ENCODE measurements at regions not wholly inside any gene's neighbourhood (a gene's known extent, or its start where the extent isn't known, plus 50 kb on each side); places are given as distances from the start of the nearest gene placed in this dataset.
A peak's percentile ranks its signal among the peaks of the same experiment; 100 is the strongest.

GRCh38 chr7:156460858-156461627, 179.5 kb upstream of the RNF32 start:
- no peak for DNase-seq
- intact Hi-C loops (cut with DNase I) = no loop called here

- DNase-seq = no peak
- intact Hi-C loops (cut with DNase I) = no loop called here
Observed at GRCh38 chr7:156459582-156459981, 181.0 kb upstream of the RNF32 start.

GRCh38 chr7:156459067-156459466, 181.5 kb upstream of the RNF32 start:
- DNase-seq = no peak
- intact Hi-C loops (cut with DNase I) = no loop called here

- intact Hi-C loops (cut with DNase I) = no loop called here
- DNase-seq = no peak
Observed at GRCh38 chr7:156458011-156458410, 182.6 kb upstream of the RNF32 start.

- intact Hi-C loops (cut with DNase I) = no loop called here
- DNase-seq = peak in 1 of 10 donors; percentile 52
Observed at GRCh38 chr7:156456503-156457115, 184.0 kb upstream of the RNF32 start.

- intact Hi-C loops (cut with DNase I) = no loop called here
- no peak for DNase-seq
Observed at GRCh38 chr7:156456032-156456431, 184.5 kb upstream of the RNF32 start.

GRCh38 chr7:156450473-156450872, 190.1 kb upstream of the RNF32 start:
- intact Hi-C loops (cut with DNase I) = no loop called here
- no peak for DNase-seq

GRCh38 chr7:156448918-156449317, 191.7 kb upstream of the RNF32 start:
- DNase-seq = no peak
- intact Hi-C loops (cut with DNase I) = no loop called here

GRCh38 chr7:156446990-156447389, 193.6 kb upstream of the RNF32 start:
- intact Hi-C loops (cut with DNase I) = no loop called here
- DNase-seq = no peak

GRCh38 chr7:156445997-156446761, 194.4 kb upstream of the RNF32 start:
- intact Hi-C loops (cut with DNase I) = no loop called here
- no peak for DNase-seq

- DNase-seq = no peak
- intact Hi-C loops (cut with DNase I) = no loop called here
Observed at GRCh38 chr7:156442516-156442915, 198.1 kb upstream of the RNF32 start.

GRCh38 chr7:156440456-156440855, 200.1 kb upstream of the RNF32 start:
- DNase-seq = peak in 1 of 10 donors; percentile 74
- intact Hi-C loops (cut with DNase I) = no loop called here

GRCh38 chr7:156438011-156438410, 202.6 kb upstream of the RNF32 start:
- intact Hi-C loops (cut with DNase I) = no loop called here
- DNase-seq = no peak

GRCh38 chr7:156437021-156437614, 203.5 kb upstream of the RNF32 start:
- DNase-seq = no peak
- intact Hi-C loops (cut with DNase I) = no loop called here

GRCh38 chr7:156435486-156436231, 204.9 kb upstream of the RNF32 start:
- intact Hi-C loops (cut with DNase I) = no loop called here
- peak in 1 of 10 donors; percentile 53 for DNase-seq

GRCh38 chr7:156434706-156435105, 205.9 kb upstream of the RNF32 start:
- intact Hi-C loops (cut with DNase I) = no loop called here
- DNase-seq = peak in 1 of 10 donors; percentile 50

- intact Hi-C loops (cut with DNase I) = no loop called here
- DNase-seq = peak in 1 of 10 donors; percentile 39
Observed at GRCh38 chr7:156432018-156432417, 208.6 kb upstream of the RNF32 start.

GRCh38 chr7:156430109-156430508, 210.5 kb upstream of the RNF32 start:
- intact Hi-C loops (cut with DNase I) = no loop called here
- no peak for DNase-seq

GRCh38 chr7:156429514-156429913, 211.1 kb upstream of the RNF32 start:
- intact Hi-C loops (cut with DNase I) = no loop called here
- no peak for DNase-seq

- no peak for DNase-seq
- intact Hi-C loops (cut with DNase I) = no loop called here
Observed at GRCh38 chr7:156423876-156424275, 216.7 kb upstream of the RNF32 start.

All from posterior cingulate gyrus (tissue), 11 donors.